ENCODE measurements at regions not wholly inside any gene's neighbourhood (a gene's known extent, or its start where the extent isn't known, plus 50 kb on each side); places are given as distances from the start of the nearest gene placed in this dataset.

GRCh38 chr9:82128011-82128696 is 139.6 kb downstream of the SPATA31D1 start:
- Histone ChIP-seq H3K27ac (no peak overlapping the region), H3K9me3 (no peaks in the 10 kb centered on the region), H3K4me3 (no peak overlapping the region), H3K4me1 (no peaks in the 10 kb centered on the region), H3K36me3 (no peaks in the 10 kb centered on the region), H3K27me3 (no peaks in the 10 kb centered on the region)
- no peak for DNase-seq
- 43 to 71% methylated on average over 3 of the region's 3 CpGs for WGBS, 2 donors
- TF ChIP-seq CTCF (IDR thresholded peaks at IDR 0.05): no peak
- no peak for TF ChIP-seq POLR2A (IDR thresholded peaks at IDR 0.05)
- TF ChIP-seq EP300 (IDR thresholded peaks at IDR 0.05): no peak
- intact Hi-C loops (cut with DNase I): no loop called here

GRCh38 chr9:82129708-82130107 is 141.1 kb downstream of the SPATA31D1 start:
- DNase-seq: no peak
- no peak overlapping the region for H3K27ac ChIP-seq
- no peak for TF ChIP-seq POLR2A (IDR thresholded peaks at IDR 0.05)
- no peak for TF ChIP-seq CTCF (IDR thresholded peaks at IDR 0.05)
- TF ChIP-seq POLR2AphosphoS5 (IDR thresholded peaks at IDR 0.05): no peak
- no peak for TF ChIP-seq EP300 (IDR thresholded peaks at IDR 0.05)
- 93 to 94% methylated on average over 3 of the region's 3 CpGs for WGBS, 2 donors
- H3K4me3 ChIP-seq: no peak overlapping the region
- H3K36me3 ChIP-seq: no peaks in the 10 kb centered on the region
- H3K27me3 ChIP-seq: no peaks in the 10 kb centered on the region
- intact Hi-C loops (cut with DNase I): no loop called here
- no peaks in the 10 kb centered on the region for H3K4me1 ChIP-seq
- H3K9me3 ChIP-seq: no peaks in the 10 kb centered on the region

- 94 to 96% methylated on average over 13 of the region's 13 CpGs for WGBS, 2 donors
Measured at GRCh38 chr9:82130331-82131042, 141.9 kb downstream of the SPATA31D1 start.

GRCh38 chr9:82131072-82131471 is 142.5 kb downstream of the SPATA31D1 start:
- WGBS, 2 donors: 95 to 97% methylated on average over 9 of the region's 9 CpGs
- Histone ChIP-seq H3K4me3 (no peak overlapping the region), H3K27me3 (no peaks in the 10 kb centered on the region), H3K36me3 (no peaks in the 10 kb centered on the region), H3K4me1 (no peaks in the 10 kb centered on the region), H3K27ac (no peak overlapping the region), H3K9me3 (no peaks in the 10 kb centered on the region)
- intact Hi-C loops (cut with DNase I): no loop called here
- no peak for TF ChIP-seq EP300 (IDR thresholded peaks at IDR 0.05)
- TF ChIP-seq POLR2A (IDR thresholded peaks at IDR 0.05): no peak
- TF ChIP-seq POLR2AphosphoS5 (IDR thresholded peaks at IDR 0.05): no peak
- TF ChIP-seq CTCF (IDR thresholded peaks at IDR 0.05): no peak
- no peak for DNase-seq

More at GRCh38 chr9:82130331-82131042, 141.9 kb downstream of the SPATA31D1 start:
- TF ChIP-seq POLR2A (IDR thresholded peaks at IDR 0.05): no peak
- TF ChIP-seq EP300 (IDR thresholded peaks at IDR 0.05): no peak
- no peak for TF ChIP-seq CTCF (IDR thresholded peaks at IDR 0.05)
- no peak for TF ChIP-seq POLR2AphosphoS5 (IDR thresholded peaks at IDR 0.05)
- H3K27ac ChIP-seq: no peak overlapping the region
- H3K4me3 ChIP-seq: no peak overlapping the region
- H3K9me3 ChIP-seq: no peaks in the 10 kb centered on the region
- intact Hi-C loops (cut with DNase I): no loop called here
- no peaks in the 10 kb centered on the region for H3K27me3 ChIP-seq
- peak; percentile 54 for DNase-seq
- H3K36me3 ChIP-seq: no peaks in the 10 kb centered on the region
- H3K4me1 ChIP-seq: no peaks in the 10 kb centered on the region
